MM.1S (cell line): ENCODE measurements at regions not wholly inside any gene's neighbourhood (a gene's known extent, or its start where the extent isn't known, plus 50 kb on each side); places are given as distances from the start of the nearest gene placed in this dataset.

Experiments used
- EZH2 ChIP-seq: fragments of 300-600 bp; sonication (generic); optimal IDR thresholded peaks from 2 replicates; pipeline ENCODE3; 2017; ENCODE audit warnings: low read depth, mild to moderate bottlenecking, antibody characterized with exemption, low read length, mixed read lengths
- EZH2phosphoT487 ChIP-seq: fragments of 300-600 bp; sonication (generic); IDR thresholded peaks from 2 replicates; pipeline ENCODE4 v1.6.1; 2018; ENCODE audit warnings: antibody characterized with exemption, low read length
- TF ChIP-seq, protein P1 (sequence below): fragments of 300-600 bp; sonication (generic); IDR thresholded peaks from 2 replicates; pipeline ENCODE4 v1.5.1; 2016; ENCODE audit warnings: antibody characterized with exemption, low read length, mixed read lengths

- TF ChIP-seq, protein P1, sequence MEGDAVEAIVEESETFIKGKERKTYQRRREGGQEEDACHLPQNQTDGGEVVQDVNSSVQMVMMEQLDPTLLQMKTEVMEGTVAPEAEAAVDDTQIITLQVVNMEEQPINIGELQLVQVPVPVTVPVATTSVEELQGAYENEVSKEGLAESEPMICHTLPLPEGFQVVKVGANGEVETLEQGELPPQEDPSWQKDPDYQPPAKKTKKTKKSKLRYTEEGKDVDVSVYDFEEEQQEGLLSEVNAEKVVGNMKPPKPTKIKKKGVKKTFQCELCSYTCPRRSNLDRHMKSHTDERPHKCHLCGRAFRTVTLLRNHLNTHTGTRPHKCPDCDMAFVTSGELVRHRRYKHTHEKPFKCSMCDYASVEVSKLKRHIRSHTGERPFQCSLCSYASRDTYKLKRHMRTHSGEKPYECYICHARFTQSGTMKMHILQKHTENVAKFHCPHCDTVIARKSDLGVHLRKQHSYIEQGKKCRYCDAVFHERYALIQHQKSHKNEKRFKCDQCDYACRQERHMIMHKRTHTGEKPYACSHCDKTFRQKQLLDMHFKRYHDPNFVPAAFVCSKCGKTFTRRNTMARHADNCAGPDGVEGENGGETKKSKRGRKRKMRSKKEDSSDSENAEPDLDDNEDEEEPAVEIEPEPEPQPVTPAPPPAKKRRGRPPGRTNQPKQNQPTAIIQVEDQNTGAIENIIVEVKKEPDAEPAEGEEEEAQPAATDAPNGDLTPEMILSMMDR, result no peak
- no peak for TF ChIP-seq EZH2
- TF ChIP-seq EZH2phosphoT487, result no peak
Observed at GRCh38 chr2:155665704-155666103, 666.8 kb downstream of the NR4A2 start.
